GM23338 (cell line): ENCODE measurements at regions not wholly inside any gene's neighbourhood (a gene's known extent, or its start where the extent isn't known, plus 50 kb on each side); places are given as distances from the start of the nearest gene placed in this dataset.

ENCODE experiments used
- ATAC-seq: fragments of 200-7000 bp; cut with Tn5 transposase; 3 replicates; pipeline ENCODE4 v1.9.1; 2020
- DNase-seq: peaks from one replicate; pipeline ENCODE4 v3.0.0-alpha.2; 2015; ENCODE audit warnings: low spot score
- H2AFZ ChIP-seq: fragments of 200-600 bp; sonication (generic); 2 replicates; pipeline ENCODE4 v1.8.0; 2016; ENCODE audit warnings: antibody characterized with exemption, mild to moderate bottlenecking, moderate library complexity
- H3F3A ChIP-seq: fragments of 200-600 bp; sonication (generic); replicated peaks from 2 replicates; pipeline ENCODE4 v1.8.0; 2017; ENCODE audit warnings: antibody characterized with exemption, mixed run types, low read depth
- H3K27ac ChIP-seq: fragments of 200-600 bp; sonication (generic); 2 replicates; pipeline ENCODE4 v1.6.1; 2016; ENCODE audit warnings: low read depth
- H3K27me3 ChIP-seq: fragments of 200-600 bp; sonication (generic); 2 replicates; pipeline ENCODE4 v1.8.0; 2016; ENCODE audit warnings: mild to moderate bottlenecking, mixed run types, moderate library complexity; ENCODE audit not compliant: insufficient read depth
- H3K36me3 ChIP-seq: fragments of 200-600 bp; sonication (generic); 2 replicates; pipeline ENCODE4 v1.8.0; 2016; ENCODE audit warnings: mild to moderate bottlenecking; ENCODE audit not compliant: insufficient read depth
- H3K4me1 ChIP-seq: fragments of 200-600 bp; sonication (generic); 2 replicates; pipeline ENCODE4 v1.8.0; 2016; ENCODE audit warnings: mild to moderate bottlenecking, moderate library complexity; ENCODE audit not compliant: insufficient read depth
- H3K4me2 ChIP-seq: fragments of 200-600 bp; sonication (generic); 2 replicates; pipeline ENCODE4 v1.7.1; 2017; ENCODE audit warnings: mixed run types
- H3K4me3 ChIP-seq: fragments of 200-600 bp; sonication (generic); 2 replicates; pipeline ENCODE4 v1.6.1; 2016; ENCODE audit warnings: mixed run types
- H3K79me2 ChIP-seq: fragments of 200-600 bp; sonication (generic); replicated peaks from 2 replicates; pipeline ENCODE4 v1.8.0; 2017; ENCODE audit warnings: mild to moderate bottlenecking; ENCODE audit not compliant: insufficient read depth
- H3K9me2 ChIP-seq: fragments of 200-600 bp; sonication (generic); 2 replicates; pipeline ENCODE4 v1.8.0; 2017; ENCODE audit not compliant: insufficient read depth
- H4K20me1 ChIP-seq: fragments of 200-600 bp; sonication (generic); replicated peaks from 2 replicates; pipeline ENCODE4 v1.8.0; 2017; ENCODE audit warnings: mild to moderate bottlenecking; ENCODE audit not compliant: insufficient read depth
- H3K27ac Mint-ChIP-seq: 2 replicates; pipeline ENCODE4 v1.8.0; 2020; ENCODE audit warnings: inconsistent platforms, mild to moderate bottlenecking, moderate library complexity, mixed read lengths
- H3K27me3 Mint-ChIP-seq: 3 replicates; pipeline ENCODE4 v1.8.0; 2022; ENCODE audit warnings: low read depth, mild to moderate bottlenecking, moderate library complexity, mixed read lengths, inconsistent platforms; ENCODE audit not compliant: insufficient read depth, poor library complexity
- H3K36me3 Mint-ChIP-seq: 3 replicates; pipeline ENCODE4 v1.8.0; 2021; ENCODE audit warnings: low read depth, mild to moderate bottlenecking, inconsistent platforms, moderate library complexity, mixed read lengths
- H3K4me1 Mint-ChIP-seq: 3 replicates; pipeline ENCODE4 v1.8.0; 2020; ENCODE audit warnings: mild to moderate bottlenecking, inconsistent platforms, mixed read lengths
- H3K4me3 Mint-ChIP-seq: 3 replicates; pipeline ENCODE4 v1.8.0; 2021; ENCODE audit warnings: moderate library complexity, mild to moderate bottlenecking, inconsistent platforms, mixed read lengths
- H3K9me3 Mint-ChIP-seq: 3 replicates; pipeline ENCODE4 v1.8.0; 2020; ENCODE audit warnings: moderate library complexity, mild to moderate bottlenecking, inconsistent platforms, mixed read lengths
- CREB1 ChIP-seq: fragments of 250-450 bp; sonication (Bioruptor Pico); IDR thresholded peaks from 2 replicates; pipeline ENCODE4 v1.5.0; 2020; ENCODE audit warnings: low read depth, mild to moderate bottlenecking, moderate library complexity
- CTCF ChIP-seq, 2 experiments: fragments of 200-600 bp in 1 of 2; sonication (generic) in 1 of 2; conservative IDR thresholded peaks; 2 replicates each; pipeline versions ENCODE4 v1.5.1 to v1.6.1; 2016 to 2017; ENCODE audit warnings: antibody characterized with exemption in 2 of 2, low read depth in 2 of 2, mild to moderate bottlenecking in 2 of 2, moderate library complexity in 1 of 2
- ETS1 ChIP-seq: IDR thresholded peaks from 2 replicates; pipeline ENCODE4 v1.6.1; 2016; ENCODE audit warnings: antibody characterized with exemption
- EZH2 ChIP-seq: fragments of 200-600 bp; sonication (generic); IDR thresholded peaks from one replicate; pipeline ENCODE4 v1.8.0; 2017; ENCODE audit warnings: antibody characterized with exemption, mild to moderate bottlenecking, low read depth; ENCODE audit not compliant: unreplicated experiment
- EZH2phosphoT487 ChIP-seq: fragments of 200-600 bp; sonication (generic); IDR thresholded peaks from one replicate; pipeline ENCODE4 v1.8.1; 2018; ENCODE audit warnings: antibody characterized with exemption; ENCODE audit not compliant: unreplicated experiment
- JUNB ChIP-seq: IDR thresholded peaks from one replicate; pipeline ENCODE4 v1.6.1; 2016; ENCODE audit warnings: antibody characterized with exemption; ENCODE audit not compliant: unreplicated experiment
- NANOG ChIP-seq: IDR thresholded peaks from 2 replicates; pipeline ENCODE4 v1.6.1; 2016; ENCODE audit warnings: antibody characterized with exemption, borderline replicate concordance
- POLR2AphosphoS5 ChIP-seq: IDR thresholded peaks from 2 replicates; pipeline ENCODE4 v1.6.1; 2016; ENCODE audit warnings: antibody characterized with exemption, low read depth
- REST ChIP-seq: IDR thresholded peaks from one replicate; pipeline ENCODE4 v1.6.1; 2018; ENCODE audit warnings: antibody characterized with exemption; ENCODE audit not compliant: unreplicated experiment
- STAT1 ChIP-seq: IDR thresholded peaks from one replicate; pipeline ENCODE4 v1.6.1; 2016; ENCODE audit warnings: antibody characterized with exemption; ENCODE audit not compliant: unreplicated experiment
- ZNF114 ChIP-seq: fragments of 250-450 bp; sonication (Bioruptor Pico); IDR thresholded peaks from 2 replicates; pipeline ENCODE4 v1.5.0; 2020; ENCODE audit warnings: mild to moderate bottlenecking, moderate library complexity
- ZNF331 ChIP-seq: fragments of 250-450 bp; sonication (Bioruptor Pico); IDR thresholded peaks from 2 replicates; pipeline ENCODE4 v1.5.0; 2020; ENCODE audit warnings: low read depth, mild to moderate bottlenecking, moderate library complexity

- no peaks in the 10 kb centered on the region for H3K27me3 ChIP-seq
- no peak overlapping the region for H3K4me3 ChIP-seq
- H3K4me2 ChIP-seq = no peak overlapping the region
- H4K20me1 ChIP-seq = no peaks in the 10 kb centered on the region
- H3K27ac ChIP-seq = no peak overlapping the region
- no peak overlapping the region for H3K27ac Mint-ChIP-seq
- H3K9me3 Mint-ChIP-seq = peaks cover 5% of the 10 kb centered on the region
- peaks cover 3% of the 10 kb centered on the region; the same call in 1 of the 2 replicates for H3K4me1 ChIP-seq
- H3K9me2 ChIP-seq = no peaks in the 10 kb centered on the region; the same call in none of the 2 replicates
- H3K79me2 ChIP-seq = no peaks in the 10 kb centered on the region
- ATAC-seq (no peak), DNase-seq (no peak)
- H3K4me1 Mint-ChIP-seq = no peaks in the 10 kb centered on the region
- no peak for TF ChIP-seq POLR2AphosphoS5
- TF ChIP-seq REST = no peak
- no peak for TF ChIP-seq NANOG
- TF ChIP-seq ZNF331 = no peak
- no peak for TF ChIP-seq EZH2phosphoT487
- no peak for TF ChIP-seq JUNB
- no peak for TF ChIP-seq STAT1
- H2AFZ ChIP-seq = no peak overlapping the region
- no peaks in the 10 kb centered on the region for H3K36me3 ChIP-seq
- no peaks in the 10 kb centered on the region for H3K27me3 Mint-ChIP-seq
- H3F3A ChIP-seq = no peaks in the 10 kb centered on the region
- H3K36me3 Mint-ChIP-seq = peaks cover 1% of the 10 kb centered on the region
- no peak overlapping the region for H3K4me3 Mint-ChIP-seq
These were observed 306.5 kb upstream of the NEBL start for GRCh38 chr10:21203473-21204107.

- no peaks in the 10 kb centered on the region for H3K36me3 ChIP-seq
- H3K27me3 Mint-ChIP-seq = no peaks in the 10 kb centered on the region
- TF ChIP-seq JUNB (no peak), ETS1 (no peak), ZNF331 (no peak), REST (no peak), NANOG (no peak), POLR2AphosphoS5 (no peak), CREB1 (no peak), EZH2 (no peak), ZNF114 (CRISPR knock-in tag) (no peak), STAT1 (no peak), CTCF (conservative IDR thresholded peaks at IDR 0.05; ENCODE audit: low read depth in 2 of 2) (no peak)
These were observed 305.8 kb upstream of the NEBL start for GRCh38 chr10:21202776-21203462.

More at GRCh38 chr10:21202776-21203462, 305.8 kb upstream of the NEBL start:
- Mint-ChIP-seq H3K27ac (no peak overlapping the region), H3K9me3 (peaks cover 10% of the 10 kb centered on the region), H3K36me3 (peaks cover 7% of the 10 kb centered on the region), H3K4me3 (no peak overlapping the region), H3K4me1 (no peaks in the 10 kb centered on the region)
- Histone ChIP-seq H3K4me1 (peaks cover 3% of the 10 kb centered on the region; the same call in 1 of the 2 replicates), H3K27me3 (no peaks in the 10 kb centered on the region), H3K4me2 (no peak overlapping the region), H3K9me2 (no peaks in the 10 kb centered on the region; the same call in 1 of the 2 replicates), H2AFZ (no peak overlapping the region), H4K20me1 (no peaks in the 10 kb centered on the region), H3K27ac (no peak overlapping the region), H3K4me3 (no peak overlapping the region), H3K79me2 (no peaks in the 10 kb centered on the region), H3F3A (no peaks in the 10 kb centered on the region)
- DNase-seq (no peak), ATAC-seq (no peak)
